OCI-LY1 (cell line): ENCODE measurements at regions not wholly inside any gene's neighbourhood (a gene's known extent, or its start where the extent isn't known, plus 50 kb on each side); places are given as distances from the start of the nearest gene placed in this dataset.

Source experiments
- H2AFZ ChIP-seq: fragments of 200-600 bp; sonication (generic), shearing (Covaris generic); 2 replicates; pipeline ENCODE4 v1.6.0; 2014; ENCODE audit warnings: antibody characterized with exemption, mild to moderate bottlenecking, low read length
- H3F3A ChIP-seq: fragments of 200-600 bp; sonication (generic), shearing (Covaris generic); 2 replicates; pipeline ENCODE4 v1.6.0; 2014; ENCODE audit warnings: mild to moderate bottlenecking, antibody characterized with exemption, low read length, moderate library complexity; ENCODE audit not compliant: insufficient read depth
- H3K27ac ChIP-seq: fragments of 200-600 bp; sonication (generic); 2 replicates; pipeline ENCODE4 v1.5.1; 2014; ENCODE audit warnings: low read length, mixed run types, mild to moderate bottlenecking, low read depth; ENCODE audit not compliant: poor library complexity, severe bottlenecking
- H3K27me3 ChIP-seq: fragments of 200-600 bp; sonication (generic); 2 replicates; pipeline ENCODE4 v1.6.0; 2014; ENCODE audit warnings: antibody characterized with exemption, mild to moderate bottlenecking, low read length, moderate library complexity; ENCODE audit not compliant: insufficient read depth
- H3K36me3 ChIP-seq: fragments of 200-600 bp; sonication (generic); 2 replicates; pipeline ENCODE4 v1.6.1; 2014; ENCODE audit warnings: mild to moderate bottlenecking, antibody characterized with exemption, low read length, moderate library complexity, mixed read lengths; ENCODE audit not compliant: insufficient read depth
- H3K4me1 ChIP-seq: fragments of 200-600 bp; sonication (generic); 2 replicates; pipeline ENCODE4 v1.5.1; 2014; ENCODE audit warnings: mild to moderate bottlenecking, low read length, moderate library complexity; ENCODE audit not compliant: insufficient read depth, severe bottlenecking
- H3K4me2 ChIP-seq: fragments of 200-600 bp; sonication (generic), shearing (Covaris generic); 2 replicates; pipeline ENCODE4 v1.6.1; 2014; ENCODE audit warnings: low read length
- H3K4me3 ChIP-seq: fragments of 200-600 bp; sonication (generic); 2 replicates; pipeline ENCODE4 v1.5.1; 2014; ENCODE audit warnings: low read length, low read depth, mild to moderate bottlenecking, mixed read lengths; ENCODE audit not compliant: poor library complexity, severe bottlenecking
- H3K79me2 ChIP-seq: fragments of 200-600 bp; shearing (Covaris generic); 2 replicates; pipeline ENCODE4 v1.6.1; 2016; ENCODE audit warnings: mixed run types, low read length, mixed read lengths; ENCODE audit not compliant: insufficient read depth
- H3K9ac ChIP-seq: fragments of 200-600 bp; sonication (generic), shearing (Covaris generic); 2 replicates; pipeline ENCODE4 v1.6.1; 2014; ENCODE audit warnings: mild to moderate bottlenecking, low read length, mixed read lengths
- H3K9me2 ChIP-seq: fragments of 200-600 bp; sonication (generic), shearing (Covaris generic); 2 replicates; pipeline ENCODE4 v1.6.1; 2014; ENCODE audit warnings: low read depth, mild to moderate bottlenecking, low read length, mixed read lengths
- H3K9me3 ChIP-seq: fragments of 200-600 bp; shearing (Covaris generic); 2 replicates; pipeline ENCODE4 v1.6.1; 2014; ENCODE audit warnings: low read length, mixed read lengths
- H4K20me1 ChIP-seq: fragments of 200-600 bp; sonication (generic), shearing (Covaris generic); 2 replicates; pipeline ENCODE4 v1.6.0; 2016; ENCODE audit warnings: mild to moderate bottlenecking, low read length; ENCODE audit not compliant: insufficient read depth
- EZH2 ChIP-seq: fragments of 200-600 bp; sonication (generic), shearing (Covaris generic); IDR thresholded peaks from 2 replicates; pipeline ENCODE4 v1.8.0; 2017; ENCODE audit warnings: borderline replicate concordance, mixed run types, mild to moderate bottlenecking, antibody characterized with exemption, low read length, moderate library complexity, mixed read lengths
- TF ChIP-seq, protein P1 (sequence below): fragments of 200-600 bp; sonication (generic), shearing (Covaris generic); IDR thresholded peaks from 2 replicates; pipeline ENCODE4 v1.5.1; 2017; ENCODE audit warnings: mild to moderate bottlenecking, antibody characterized with exemption, low read length, moderate library complexity, mixed read lengths

DNA sequence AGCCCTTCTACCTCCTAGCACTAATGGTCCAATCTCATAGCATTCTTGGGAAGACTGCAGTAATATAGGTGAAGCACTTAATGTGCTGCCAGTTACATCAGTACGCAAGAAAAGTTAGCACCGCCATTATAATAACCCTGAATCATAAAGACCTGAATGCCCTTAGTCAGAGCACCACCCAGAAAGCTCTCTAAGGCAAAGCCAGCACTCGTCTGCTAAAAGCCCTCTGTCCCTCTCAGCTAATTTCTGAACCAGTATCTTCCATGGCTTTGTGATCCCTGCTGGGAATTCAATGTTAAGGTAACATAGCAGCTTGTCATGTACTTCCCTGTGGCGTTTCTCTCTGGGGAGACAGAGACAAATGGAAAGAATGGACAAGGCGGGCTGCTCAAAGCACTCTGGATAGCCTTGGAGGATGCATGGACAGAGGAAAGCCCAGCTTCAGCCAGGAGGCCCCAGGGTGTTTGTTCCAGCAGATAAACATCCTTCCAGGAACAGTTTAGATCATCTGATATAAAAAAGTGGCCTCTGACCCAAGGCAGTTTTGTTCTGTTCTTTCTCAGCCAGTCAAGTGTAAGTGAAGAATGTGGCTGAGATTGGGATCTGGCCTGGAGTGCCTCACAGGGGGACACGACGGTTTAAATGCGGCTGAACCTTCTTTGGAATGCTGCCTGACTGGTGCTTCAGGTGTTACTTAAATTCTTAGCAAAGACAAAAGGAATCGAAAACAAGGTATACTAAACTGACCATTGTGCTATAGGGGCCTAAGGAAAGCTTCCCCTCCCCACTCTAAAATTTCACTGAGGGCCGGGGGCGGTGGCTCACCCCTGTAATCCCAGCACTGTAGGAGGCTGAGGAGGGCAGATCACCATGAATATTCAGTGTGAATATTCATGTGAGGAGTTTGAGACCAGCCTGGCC, 58.1 kb upstream of the VTCN1 start:
- Histone ChIP-seq H2AFZ (no peak overlapping the region), H3K27ac (no peak overlapping the region), H3K9ac (no peak overlapping the region)

GRCh38 chr1:117267232-117267774, 56.6 kb upstream of the VTCN1 start:
- Histone ChIP-seq H3K9me2 (no peaks in the 10 kb centered on the region), H2AFZ (no peak overlapping the region), H3K4me3 (no peak overlapping the region), H3K4me1 (no peaks in the 10 kb centered on the region), H3K9me3 (no peaks in the 10 kb centered on the region), H3K9ac (no peak overlapping the region), H4K20me1 (no peaks in the 10 kb centered on the region), H3K79me2 (no peaks in the 10 kb centered on the region), H3K36me3 (no peaks in the 10 kb centered on the region), H3K27me3 (no peaks in the 10 kb centered on the region; the same call in 1 of the 2 replicates), H3K4me2 (no peak overlapping the region), H3F3A (no peaks in the 10 kb centered on the region), H3K27ac (no peak overlapping the region)
- no peak for TF ChIP-seq EZH2
- TF ChIP-seq, protein P1, sequence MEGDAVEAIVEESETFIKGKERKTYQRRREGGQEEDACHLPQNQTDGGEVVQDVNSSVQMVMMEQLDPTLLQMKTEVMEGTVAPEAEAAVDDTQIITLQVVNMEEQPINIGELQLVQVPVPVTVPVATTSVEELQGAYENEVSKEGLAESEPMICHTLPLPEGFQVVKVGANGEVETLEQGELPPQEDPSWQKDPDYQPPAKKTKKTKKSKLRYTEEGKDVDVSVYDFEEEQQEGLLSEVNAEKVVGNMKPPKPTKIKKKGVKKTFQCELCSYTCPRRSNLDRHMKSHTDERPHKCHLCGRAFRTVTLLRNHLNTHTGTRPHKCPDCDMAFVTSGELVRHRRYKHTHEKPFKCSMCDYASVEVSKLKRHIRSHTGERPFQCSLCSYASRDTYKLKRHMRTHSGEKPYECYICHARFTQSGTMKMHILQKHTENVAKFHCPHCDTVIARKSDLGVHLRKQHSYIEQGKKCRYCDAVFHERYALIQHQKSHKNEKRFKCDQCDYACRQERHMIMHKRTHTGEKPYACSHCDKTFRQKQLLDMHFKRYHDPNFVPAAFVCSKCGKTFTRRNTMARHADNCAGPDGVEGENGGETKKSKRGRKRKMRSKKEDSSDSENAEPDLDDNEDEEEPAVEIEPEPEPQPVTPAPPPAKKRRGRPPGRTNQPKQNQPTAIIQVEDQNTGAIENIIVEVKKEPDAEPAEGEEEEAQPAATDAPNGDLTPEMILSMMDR, result no peak

More for the DNA sequence above, 58.1 kb upstream of the VTCN1 start:
- H3K4me3 ChIP-seq, result no peak overlapping the region
- no peaks in the 10 kb centered on the region for H3K9me3 ChIP-seq
- H3K9me2 ChIP-seq, result no peaks in the 10 kb centered on the region
- H3F3A ChIP-seq, result no peaks in the 10 kb centered on the region
- TF ChIP-seq, protein P1, result no peak
- no peak for TF ChIP-seq EZH2
- H3K4me2 ChIP-seq, result no peak overlapping the region
- H3K4me1 ChIP-seq, result no peaks in the 10 kb centered on the region
- H3K79me2 ChIP-seq, result no peaks in the 10 kb centered on the region
- no peaks in the 10 kb centered on the region; the same call in 1 of the 2 replicates for H3K27me3 ChIP-seq
- no peaks in the 10 kb centered on the region for H3K36me3 ChIP-seq
- no peaks in the 10 kb centered on the region for H4K20me1 ChIP-seq

DNA sequence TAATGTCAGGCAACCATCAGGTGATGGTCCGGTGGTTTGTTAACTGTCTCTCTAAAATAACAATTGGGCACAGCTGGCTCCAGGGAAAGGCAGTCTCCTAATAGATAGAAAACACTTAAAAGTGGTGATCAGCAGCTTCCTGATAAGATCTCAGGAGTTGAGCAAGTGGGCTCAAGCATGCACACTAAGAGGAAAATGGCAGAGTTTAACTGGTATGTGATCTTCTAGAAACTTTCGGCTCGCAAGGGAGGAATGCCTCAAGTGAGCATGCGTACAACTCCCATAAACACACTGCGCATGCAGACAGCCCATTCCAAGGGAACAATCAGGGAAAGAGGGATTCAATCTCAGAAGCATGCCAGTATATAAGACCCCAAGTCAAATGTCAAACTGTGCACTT, 52.2 kb upstream of the VTCN1 start:
- no peaks in the 10 kb centered on the region for H3K36me3 ChIP-seq
- no peak overlapping the region for H3K27ac ChIP-seq
- H2AFZ ChIP-seq, result no peak overlapping the region
- no peaks in the 10 kb centered on the region for H3F3A ChIP-seq
- H4K20me1 ChIP-seq, result no peaks in the 10 kb centered on the region
- no peak overlapping the region for H3K4me3 ChIP-seq
- H3K4me2 ChIP-seq, result no peak overlapping the region
- no peaks in the 10 kb centered on the region for H3K4me1 ChIP-seq
- no peak for TF ChIP-seq EZH2
- TF ChIP-seq, protein P1, result no peak
- no peaks in the 10 kb centered on the region for H3K9me3 ChIP-seq
- H3K79me2 ChIP-seq, result no peaks in the 10 kb centered on the region
- H3K9ac ChIP-seq, result no peak overlapping the region
- H3K9me2 ChIP-seq, result no peaks in the 10 kb centered on the region
- H3K27me3 ChIP-seq, result no peaks in the 10 kb centered on the region
